ENCODE measurements at regions not wholly inside any gene's neighbourhood (a gene's known extent, or its start where the extent isn't known, plus 50 kb on each side); places are given as distances from the start of the nearest gene placed in this dataset.
"Not testable (repeated sequence)": the region's sequence is repeated elsewhere in the genome, so short reads cannot be mapped to it uniquely, and the experiment has no call there.

DNA sequence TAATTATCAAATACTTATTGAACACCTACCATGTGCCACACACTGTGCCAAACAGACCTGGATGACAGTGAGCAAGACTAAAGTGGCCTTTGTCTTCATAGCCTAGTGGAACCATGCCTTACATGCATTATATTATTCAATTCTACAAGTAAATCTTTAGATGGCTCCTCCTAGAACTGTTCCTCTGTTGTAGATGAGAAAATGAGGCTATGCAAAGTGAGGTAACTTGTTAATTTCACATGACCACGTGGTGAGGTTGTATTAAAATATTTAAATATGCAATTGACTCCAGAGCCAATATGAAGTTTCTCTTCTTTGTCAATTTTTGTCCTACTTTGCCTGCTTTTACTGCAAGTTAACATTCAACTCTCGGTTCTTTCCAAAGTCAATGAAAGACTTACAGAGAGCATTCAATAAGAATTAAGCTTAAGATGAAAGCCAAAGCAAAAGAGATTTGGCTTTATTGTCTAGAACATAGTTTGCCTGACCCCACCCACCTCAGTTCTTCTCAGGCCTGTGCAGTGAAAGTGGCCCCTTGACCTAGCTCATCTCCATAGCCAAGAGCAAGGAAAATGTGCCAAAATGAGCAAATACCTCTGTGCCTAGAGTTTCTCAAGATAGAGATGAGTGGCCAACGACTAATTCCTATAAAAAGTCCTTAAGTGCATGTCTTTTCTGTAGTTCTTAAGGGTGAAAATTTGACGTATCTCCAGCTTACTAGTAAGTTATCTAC, 263.2 kb upstream of the NFIA start:
- no peak for DNase-seq (ENCODE audit: low read depth in 3 of 3)

DNA sequence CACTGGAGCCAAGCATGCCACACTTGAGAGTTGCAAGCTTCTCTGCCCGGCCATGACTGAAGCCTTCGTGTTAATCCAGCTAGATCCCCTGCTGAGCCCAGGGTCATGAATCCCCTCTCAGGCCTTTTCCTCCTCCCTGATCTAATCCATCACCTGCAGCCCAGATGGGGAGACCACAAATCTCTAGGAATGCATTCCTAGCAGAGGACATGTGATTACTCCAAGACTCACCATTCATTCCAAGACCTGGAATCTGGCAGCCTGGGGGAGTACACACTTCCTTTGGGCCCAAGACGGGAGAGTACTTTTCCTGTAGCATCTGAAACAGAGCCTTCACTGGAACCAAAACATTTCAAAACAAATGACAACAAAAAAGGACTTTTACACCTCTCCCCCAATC, 269.3 kb upstream of the NFIA start:
- no peak for DNase-seq (ENCODE audit: low read depth in 3 of 3)

DNA sequence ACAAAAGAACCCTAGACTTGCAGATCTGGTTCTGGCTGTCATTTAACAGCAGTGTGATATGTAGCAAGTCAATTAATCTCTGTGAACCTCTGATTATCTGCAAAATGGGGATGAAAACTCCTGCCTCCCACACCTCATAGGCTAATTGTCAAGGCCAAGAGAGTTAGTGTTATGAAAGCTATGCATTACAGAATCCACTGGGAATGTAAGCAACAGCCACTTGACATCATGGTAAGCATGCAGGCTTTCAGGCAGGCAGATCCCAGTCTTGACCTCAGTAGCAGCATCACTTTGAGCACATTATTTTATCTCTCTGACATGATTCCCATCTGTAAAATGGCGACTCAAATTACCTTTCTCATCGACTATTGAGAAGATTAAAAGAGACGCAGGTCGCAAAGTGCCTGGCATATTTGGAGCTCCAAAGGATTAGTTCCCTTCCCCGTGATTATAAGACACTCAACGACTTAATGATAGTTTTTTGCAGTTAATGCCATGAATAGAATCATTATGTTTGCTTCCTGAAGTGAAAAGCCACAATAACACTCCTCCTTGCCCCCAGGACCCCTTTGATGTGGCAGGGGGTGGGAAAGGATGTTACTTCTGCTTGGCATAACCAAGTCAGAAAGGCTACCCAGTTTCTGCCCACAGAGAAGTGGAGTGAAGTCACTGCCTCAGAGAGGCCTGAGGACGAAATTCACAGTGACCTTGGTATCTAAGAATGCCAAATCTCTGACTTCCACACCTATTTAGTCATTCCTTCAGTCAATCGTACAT, 273.0 kb upstream of the NFIA start:
- no peak for DNase-seq (ENCODE audit: low read depth in 3 of 3)

DNA sequence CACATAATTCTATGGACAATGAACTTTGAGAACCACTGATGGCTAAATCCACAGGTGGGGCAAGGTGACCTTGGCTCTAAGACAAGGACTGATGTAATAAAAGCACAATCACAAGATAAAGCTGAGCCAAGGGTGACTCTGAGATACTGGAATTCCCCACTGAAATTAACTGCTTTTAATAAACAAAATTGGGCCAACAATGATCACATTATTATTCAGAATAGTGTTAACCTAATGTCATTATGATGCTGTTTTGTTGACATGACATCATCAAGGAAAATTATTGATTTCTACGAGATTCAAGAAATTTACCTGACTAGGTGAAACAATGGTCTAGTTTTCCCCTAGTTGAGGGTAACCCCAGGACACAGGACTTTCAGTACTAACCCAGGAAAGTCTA, 273.7 kb upstream of the NFIA start:
- no peak for DNase-seq (ENCODE audit: low read depth in 3 of 3)

DNA sequence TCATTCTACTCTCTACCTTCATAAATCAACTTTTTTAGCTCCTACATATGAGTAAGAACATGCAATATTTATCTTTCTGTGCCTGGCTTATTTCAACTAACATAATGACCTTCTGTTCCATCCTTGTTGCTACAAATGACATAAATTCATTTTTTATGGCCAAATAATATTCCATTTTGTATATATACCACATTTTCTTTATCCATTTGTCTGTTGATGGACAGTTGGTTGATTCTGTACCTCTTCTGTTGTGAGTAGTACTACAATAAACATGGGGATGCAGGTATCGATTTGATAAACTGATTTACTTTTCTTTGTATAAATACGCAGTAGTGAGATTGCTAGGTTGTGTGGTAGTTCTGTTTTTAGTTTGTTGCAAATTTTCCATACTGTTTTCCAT, 279.5 kb upstream of the NFIA start:
- no peak for DNase-seq (ENCODE audit: low read depth in 3 of 3)

DNA sequence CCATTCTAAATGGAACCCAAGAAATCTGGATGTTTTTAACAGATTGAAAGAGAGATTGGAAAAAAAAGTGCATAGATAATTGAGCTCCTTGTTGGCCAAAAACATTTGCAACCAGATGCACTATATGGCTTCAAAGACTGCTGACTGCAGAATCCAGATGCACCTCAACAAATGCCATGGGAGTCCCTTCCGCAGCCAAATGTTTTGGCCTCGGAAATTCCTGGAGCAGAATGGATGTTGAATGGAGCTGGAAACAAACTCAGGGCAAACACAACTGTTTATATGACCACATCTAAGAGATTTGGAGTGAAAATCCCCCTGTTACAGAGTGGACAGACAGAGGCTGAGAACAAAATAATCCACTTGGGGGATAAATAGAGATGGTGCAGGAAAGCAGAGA, 285.0 kb upstream of the NFIA start:
- DNase-seq (ENCODE audit: low read depth in 3 of 3): no peak

DNA sequence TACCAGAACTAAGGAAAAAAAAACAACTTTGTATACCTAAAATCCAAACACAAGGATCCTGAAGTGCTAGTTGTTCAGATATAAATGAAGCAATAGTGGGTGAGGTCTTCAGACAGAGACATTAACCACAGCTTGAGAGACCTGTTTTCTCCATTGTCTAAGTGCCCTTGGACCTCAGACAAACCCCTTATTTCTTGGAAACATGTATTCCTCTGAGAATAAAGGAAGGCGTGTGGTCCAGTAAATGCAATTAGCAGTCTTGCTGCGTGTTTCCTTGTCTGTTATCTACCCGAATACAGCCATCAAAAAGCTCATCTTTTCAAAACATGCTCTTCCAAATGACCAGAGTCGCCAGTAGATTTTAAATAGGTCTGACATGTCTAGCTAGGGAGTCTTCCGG, 291.1 kb upstream of the NFIA start:
- DNase-seq (ENCODE audit: low read depth in 3 of 3): no peak

DNA sequence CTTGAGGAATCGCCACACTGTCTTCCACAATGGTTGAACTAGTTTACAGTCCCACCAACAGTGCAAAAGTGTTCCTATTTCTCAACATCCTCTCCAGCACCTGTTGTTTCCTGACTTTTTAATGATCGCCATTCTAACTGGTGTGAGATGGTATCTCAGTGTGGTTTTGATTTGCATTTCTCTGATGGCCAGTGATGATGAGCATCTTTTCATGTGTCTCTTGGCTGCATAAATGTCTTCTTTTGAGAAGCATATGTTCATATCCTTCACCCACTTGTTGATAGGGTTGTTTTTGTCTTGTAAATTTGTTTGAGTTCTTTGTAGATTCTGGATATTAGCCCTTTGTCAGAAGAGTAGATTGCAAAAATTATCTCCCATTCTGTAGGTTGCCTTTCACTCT, 309.3 kb upstream of the NFIA start:
- not testable (repeated sequence) for DNase-seq (ENCODE audit: low read depth in 3 of 3)

DNA sequence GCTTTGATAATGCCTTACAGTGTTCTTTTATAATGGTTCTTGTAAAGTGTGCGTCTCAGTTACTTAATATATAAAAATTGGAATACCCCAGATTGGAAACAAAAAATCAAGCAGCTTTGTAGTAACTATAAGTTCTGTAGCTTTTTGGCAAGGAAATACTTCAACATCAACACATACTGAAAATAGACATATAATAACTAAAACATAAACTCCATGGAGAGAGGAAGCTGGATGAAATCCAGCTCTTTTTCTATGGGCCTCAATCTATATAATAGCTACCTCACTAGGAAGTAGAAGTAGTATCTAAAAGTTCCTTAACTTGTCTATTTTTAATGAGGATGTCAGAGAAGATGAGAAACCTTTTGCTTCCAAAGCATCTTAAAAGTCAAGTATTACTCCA, 313.3 kb upstream of the NFIA start:
- DNase-seq (ENCODE audit: low read depth in 3 of 3): no peak

DNA sequence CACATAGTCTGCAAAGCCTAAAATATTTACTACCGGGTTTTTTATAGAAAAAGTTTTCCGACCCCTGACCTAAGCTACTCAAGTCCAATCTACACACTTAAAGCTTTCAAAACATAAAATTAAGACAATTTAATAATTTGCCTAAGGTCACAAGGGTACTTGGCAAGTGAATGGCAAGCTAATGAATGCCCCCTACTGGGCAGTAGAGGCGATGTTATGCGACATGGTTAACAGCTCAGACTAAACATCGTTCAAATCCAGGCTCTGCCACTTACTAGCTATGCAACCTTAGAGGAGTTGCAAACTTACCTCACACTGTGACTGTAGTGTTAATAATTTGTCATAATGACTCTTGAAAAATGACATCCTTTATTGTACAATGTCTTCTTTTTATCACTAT, 317.2 kb upstream of the NFIA start:
- DNase-seq (ENCODE audit: low read depth in 3 of 3): no peak

DNA sequence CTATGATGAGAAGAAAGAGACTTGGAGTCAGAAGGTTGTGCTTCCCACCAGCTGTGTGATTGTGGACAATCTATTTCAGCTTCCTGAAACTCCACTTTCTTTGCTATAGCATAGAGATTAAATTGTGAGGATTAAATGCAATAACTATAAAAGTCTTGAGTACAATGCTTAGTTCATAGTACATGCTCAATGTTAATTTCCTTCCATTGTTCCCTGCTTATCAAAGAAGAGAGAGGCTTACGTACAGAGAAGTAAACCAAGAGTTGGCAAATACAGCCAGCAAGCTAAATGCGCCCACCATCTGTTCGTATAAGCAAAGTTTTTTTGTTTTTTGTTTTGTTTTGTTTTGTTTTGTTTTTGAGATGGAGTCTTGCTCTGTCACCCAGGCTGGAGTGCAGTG, 317.9 kb upstream of the NFIA start:
- DNase-seq (ENCODE audit: low read depth in 3 of 3): no peak

DNA sequence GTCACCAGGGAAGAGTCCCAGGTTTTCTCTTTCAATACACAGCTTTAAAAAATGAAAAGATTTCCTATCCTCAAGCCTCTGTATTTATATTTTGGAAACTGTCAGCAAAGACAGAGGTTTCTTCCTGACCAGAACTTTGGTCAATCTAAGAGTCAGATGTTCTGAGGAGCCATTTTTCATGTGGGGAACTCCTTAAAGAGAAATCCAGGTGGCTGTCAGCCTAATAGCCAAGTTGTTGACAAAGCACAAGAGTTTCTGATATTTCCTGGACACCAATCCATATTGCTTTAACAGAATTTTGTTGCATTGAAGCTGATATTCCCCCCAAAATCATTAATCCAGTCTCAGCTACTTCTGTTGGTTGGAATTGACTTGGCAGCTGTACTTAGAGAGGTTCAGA, 318.6 kb upstream of the NFIA start:
- DNase-seq (ENCODE audit: low read depth in 3 of 3): no peak

DNA sequence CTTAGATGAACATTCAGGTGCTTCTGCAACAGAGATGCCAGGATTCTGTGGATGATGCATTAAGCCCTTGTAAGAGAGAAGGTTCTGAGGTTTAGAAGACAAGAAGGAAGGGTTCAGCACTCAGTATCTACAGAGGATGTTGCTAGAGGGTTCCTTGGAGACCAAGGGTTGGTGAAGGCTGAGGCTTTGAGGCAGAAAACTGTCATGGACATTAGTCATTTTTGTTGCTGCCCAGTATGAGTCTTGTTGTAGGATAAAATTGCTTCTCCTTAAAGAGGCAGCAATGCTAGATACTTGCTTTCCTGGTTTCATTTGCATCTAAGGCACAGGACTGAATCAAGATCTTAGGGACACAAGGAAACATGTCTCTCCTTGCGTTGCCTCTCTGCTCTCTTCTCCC, 319.4 kb upstream of the NFIA start:
- no peak for DNase-seq (ENCODE audit: low read depth in 3 of 3)

DNA sequence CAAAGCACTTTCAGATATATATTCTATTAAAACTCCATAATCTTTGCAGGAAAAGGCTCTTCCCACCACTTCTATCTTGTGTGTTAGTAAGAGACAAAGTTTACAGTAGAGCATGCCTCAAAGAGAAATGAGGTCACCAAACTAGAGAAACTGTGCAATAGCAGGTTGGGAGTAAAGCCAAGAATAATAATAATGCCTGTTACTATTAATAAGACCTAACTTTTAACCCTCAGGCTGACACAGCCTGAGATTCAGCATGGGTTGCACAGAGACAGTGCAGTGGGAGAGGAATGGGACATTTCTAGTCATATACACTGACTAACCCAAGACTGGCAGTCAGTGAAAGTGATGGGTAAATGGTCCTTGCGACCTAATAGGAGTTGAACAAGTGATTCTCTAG, 320.2 kb upstream of the NFIA start:
- DNase-seq (ENCODE audit: low read depth in 3 of 3): no peak

DNA sequence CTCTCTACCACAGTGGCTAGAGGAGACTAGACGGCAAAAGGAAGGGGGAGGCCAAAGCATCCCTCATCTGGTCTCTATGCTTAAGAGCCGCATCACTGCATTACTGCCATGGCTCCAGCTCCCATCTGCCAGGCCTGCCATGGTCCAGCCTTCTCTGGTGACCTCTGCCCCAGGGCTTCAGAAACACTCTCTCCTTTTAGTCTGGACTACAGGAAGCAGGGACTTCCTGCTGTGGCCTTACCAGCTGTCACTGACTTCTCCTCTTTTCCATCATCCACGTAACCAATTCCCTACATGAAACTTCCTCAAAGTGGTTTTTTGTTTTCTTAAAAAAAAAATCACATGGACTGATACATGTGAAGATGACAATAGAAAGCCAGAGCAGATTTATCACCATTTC, 323.1 kb upstream of the NFIA start:
- DNase-seq (ENCODE audit: low read depth in 3 of 3): no peak

DNA sequence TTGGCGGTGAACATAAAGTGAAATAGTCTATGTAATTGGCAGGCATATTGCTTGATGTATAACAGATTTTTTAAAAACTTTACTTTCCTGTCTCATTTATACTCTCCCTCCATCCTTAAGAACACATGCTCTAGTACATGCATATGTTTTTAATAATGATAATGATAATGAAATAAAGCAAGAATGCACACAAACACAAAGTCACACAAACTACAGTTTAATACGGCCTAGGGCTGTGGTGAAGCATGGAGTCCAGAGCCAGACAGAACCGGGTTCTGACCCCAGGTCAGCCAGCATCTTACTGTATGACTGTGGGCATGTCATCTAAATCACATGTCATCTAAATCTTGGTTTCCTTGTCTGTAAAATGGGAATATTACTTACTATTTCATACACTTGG, 324.9 kb upstream of the NFIA start:
- no peak for DNase-seq (ENCODE audit: low read depth in 3 of 3)

DNA sequence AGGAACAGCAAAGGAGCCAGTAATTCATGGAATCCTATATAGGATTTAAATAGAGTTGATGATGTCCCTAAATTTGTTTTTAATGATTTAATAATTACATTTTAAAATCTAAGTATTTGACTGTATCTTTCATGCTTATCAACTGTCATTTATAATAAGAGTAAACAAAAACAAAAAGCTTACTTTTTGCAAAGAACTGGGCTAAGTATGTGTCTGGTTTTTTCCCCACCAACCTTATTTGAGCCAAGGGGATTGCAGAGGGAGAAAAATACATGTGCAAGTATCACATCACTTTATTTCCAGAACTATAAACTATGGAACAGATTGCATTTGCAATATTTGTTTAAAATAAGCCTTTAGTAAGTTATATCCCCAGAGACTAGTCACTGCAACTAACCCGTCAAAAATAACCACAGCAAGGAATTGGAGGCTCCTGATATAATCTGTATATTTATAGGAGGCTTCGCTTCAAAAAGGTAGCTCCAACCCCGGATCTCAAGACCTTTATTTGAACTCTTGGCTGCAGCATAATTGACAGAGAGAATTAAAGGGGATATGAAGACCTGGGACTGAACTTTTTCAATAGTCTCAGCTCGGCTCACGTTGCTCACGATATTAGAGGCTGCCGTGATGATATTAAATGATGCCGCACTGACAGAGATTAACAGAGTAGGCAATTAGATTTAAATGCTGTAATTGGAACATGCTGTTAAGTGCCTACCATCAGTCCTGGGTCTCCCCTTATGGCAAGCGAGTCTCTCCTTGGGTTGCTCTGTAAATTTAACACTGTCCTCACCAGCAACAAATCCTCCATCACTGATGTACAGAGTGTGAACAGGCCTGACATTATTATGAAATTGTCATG, 329.1 kb upstream of the NFIA start:
- DNase-seq (ENCODE audit: low read depth in 3 of 3): no peak

DNA sequence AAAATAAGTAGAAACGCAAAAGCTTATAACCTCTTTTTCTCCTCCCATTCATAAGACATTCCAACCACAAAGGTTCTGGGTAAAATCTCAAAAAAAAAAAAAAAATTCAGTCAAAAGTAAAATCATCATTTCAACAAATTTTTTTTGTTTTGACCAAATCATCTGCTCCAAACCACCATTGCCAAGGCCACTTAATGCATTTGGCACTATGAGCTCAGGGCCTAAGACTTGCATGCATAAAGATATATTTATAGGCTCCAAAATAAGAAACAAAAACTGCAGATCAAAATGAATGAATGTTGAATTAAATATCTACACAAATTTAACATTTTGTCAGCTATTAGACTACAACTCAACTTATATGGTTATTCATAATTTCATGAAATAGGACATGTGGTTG, 331.1 kb upstream of the NFIA start:
- DNase-seq (ENCODE audit: low read depth in 3 of 3): no peak

DNA sequence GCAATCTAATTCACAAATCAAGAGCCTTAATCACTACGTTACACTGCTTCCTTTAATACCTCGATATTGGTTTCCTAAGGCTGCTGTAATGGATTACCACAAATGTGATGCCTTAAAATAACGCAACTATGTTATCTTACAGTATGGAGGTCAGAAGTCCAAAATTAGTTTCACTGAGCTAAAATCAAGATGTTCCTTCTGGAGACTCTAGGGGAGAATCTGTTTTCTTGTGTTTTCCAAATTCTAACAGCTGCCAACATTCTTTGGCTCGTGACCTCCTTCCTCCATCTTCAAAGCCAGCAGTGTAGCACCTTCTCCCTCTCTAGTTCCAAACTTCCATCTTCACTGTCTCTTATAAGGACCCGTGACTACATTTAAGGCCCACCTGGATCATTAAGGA, 335.0 kb upstream of the NFIA start:
- no peak for DNase-seq (ENCODE audit: low read depth in 3 of 3)

DNA sequence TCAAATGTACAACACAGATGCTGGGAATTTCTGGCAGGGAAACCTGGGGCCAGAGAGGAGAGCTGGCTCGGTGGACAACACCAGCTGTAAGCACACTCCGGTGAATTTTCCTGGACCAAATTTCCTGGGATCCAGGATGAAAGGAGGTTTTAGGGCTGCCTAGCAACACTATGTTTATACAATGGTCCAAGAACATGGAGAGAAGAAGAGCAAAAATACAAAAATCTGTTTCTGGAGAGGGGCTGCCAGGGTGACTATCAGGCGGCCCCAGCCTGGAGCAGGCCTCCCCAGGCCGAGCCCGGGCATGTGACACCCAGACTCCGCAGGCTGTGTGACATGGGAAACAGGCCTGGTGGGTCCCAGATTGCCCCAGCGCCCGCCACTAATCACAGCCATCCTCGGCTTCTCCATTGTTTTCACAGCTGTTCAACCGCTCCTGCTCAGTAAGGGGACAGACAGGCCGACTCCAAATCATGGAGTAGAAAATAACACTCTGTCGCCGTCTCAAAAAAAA, 336.0 kb upstream of the NFIA start:
- no peak for DNase-seq (ENCODE audit: low read depth in 3 of 3)

DNA sequence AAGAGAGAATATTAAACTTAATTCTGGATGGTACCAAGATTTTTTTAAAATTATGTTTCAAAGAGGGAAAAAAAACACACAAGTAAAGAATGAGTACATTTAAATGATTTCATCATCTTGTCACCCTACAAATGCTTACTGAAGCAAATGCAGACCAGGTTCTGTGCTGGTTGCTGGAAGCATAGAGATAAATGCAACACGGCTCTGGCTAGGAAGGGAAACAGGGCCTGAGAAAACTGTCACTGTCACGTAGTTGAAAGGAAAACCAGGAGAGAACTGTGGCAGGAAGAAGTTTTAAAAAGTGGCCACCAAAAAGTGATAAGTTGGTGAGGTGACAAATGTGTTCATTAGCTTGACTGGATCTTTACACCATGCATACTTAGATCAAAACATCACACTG, 336.9 kb upstream of the NFIA start:
- no peak for DNase-seq (ENCODE audit: low read depth in 3 of 3)

DNA sequence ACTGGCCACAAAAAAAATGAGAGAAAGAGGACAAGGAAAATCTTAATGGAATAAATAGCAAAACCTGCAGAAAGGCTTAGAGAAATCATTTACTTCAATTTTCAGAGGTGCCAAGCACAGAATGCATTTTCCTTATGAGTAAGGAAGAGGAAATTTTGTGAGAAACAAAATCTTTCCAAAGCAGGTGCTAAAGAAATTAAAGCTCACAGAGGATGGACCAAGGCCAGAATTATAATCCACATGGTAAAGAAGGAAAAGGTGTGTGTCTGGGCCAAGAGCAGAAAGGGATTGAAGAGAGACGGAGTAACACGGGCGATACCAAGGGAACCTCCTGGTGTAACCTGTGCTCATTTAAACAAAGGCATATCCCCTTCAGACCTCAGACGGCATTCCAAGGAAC, 340.0 kb upstream of the NFIA start:
- DNase-seq (ENCODE audit: low read depth in 3 of 3): no peak

DNA sequence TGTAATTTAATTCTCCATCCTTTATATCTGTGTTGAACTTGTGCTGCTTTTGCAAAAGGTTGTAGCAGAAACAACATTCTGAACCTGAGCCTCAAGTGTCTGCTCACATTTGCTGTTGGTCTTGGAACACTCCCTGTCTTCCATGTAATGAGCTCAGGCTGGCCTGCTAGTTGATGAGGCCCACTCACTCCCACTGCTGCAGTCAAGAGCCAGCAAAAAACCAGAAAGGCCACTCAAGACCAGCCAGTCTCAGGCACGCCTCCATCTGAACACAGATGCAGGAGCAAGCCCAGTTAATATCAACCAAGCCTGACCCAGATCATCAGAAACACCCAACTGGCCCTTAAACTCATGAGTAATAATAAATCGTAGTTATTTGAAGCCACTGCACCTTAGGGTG, 342.2 kb upstream of the NFIA start:
- no peak for DNase-seq (ENCODE audit: low read depth in 3 of 3)

Data from stimulated activated CD4-positive, alpha-beta T cell treated with anti-CD3 and anti-CD28 coated beads, TNF-alpha, amount 100 ng/mL, for 4 hours (primary cell).